ENCODE measurements at regions not wholly inside any gene's neighbourhood (a gene's known extent, or its start where the extent isn't known, plus 50 kb on each side); places are given as distances from the start of the nearest gene placed in this dataset.

DNA sequence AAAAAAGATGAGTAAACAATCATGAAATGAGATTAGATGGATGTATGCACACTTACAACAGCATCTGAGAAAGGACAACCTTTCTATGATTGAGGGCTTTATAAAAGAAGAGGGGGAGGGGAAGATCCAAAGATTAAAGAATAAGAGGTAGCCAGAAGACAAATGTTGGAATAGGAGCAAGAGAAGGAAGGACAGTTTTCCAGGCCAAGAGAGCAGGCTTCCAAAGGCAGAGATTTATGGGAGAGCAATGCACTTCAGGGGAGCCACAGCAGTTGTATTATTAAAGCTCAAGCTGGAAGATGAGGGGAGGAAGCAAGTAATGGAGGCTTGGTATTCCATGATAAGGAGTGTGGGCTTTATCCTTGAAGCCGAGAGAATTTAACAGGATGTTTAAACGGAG, 110.3 kb upstream of the PTPN13 start:
- no peak for ATAC-seq
- TF ChIP-seq ZNF8 (CRISPR knock-in tag; IDR thresholded peaks at IDR 0.05): no peak
- TF ChIP-seq ZFP3 (CRISPR knock-in tag; IDR thresholded peaks at IDR 0.05): no peak
- TF ChIP-seq ESRRG (CRISPR knock-in tag; IDR thresholded peaks at IDR 0.05): no peak
- no peak for TF ChIP-seq CREB5 (CRISPR knock-in tag; IDR thresholded peaks at IDR 0.05; ENCODE audit: low read depth)
- no peak for TF ChIP-seq ZNF70 (CRISPR knock-in tag; IDR thresholded peaks at IDR 0.05)
- no peak for TF ChIP-seq RARB (CRISPR knock-in tag; IDR thresholded peaks at IDR 0.05)
- TF ChIP-seq, protein P1, sequence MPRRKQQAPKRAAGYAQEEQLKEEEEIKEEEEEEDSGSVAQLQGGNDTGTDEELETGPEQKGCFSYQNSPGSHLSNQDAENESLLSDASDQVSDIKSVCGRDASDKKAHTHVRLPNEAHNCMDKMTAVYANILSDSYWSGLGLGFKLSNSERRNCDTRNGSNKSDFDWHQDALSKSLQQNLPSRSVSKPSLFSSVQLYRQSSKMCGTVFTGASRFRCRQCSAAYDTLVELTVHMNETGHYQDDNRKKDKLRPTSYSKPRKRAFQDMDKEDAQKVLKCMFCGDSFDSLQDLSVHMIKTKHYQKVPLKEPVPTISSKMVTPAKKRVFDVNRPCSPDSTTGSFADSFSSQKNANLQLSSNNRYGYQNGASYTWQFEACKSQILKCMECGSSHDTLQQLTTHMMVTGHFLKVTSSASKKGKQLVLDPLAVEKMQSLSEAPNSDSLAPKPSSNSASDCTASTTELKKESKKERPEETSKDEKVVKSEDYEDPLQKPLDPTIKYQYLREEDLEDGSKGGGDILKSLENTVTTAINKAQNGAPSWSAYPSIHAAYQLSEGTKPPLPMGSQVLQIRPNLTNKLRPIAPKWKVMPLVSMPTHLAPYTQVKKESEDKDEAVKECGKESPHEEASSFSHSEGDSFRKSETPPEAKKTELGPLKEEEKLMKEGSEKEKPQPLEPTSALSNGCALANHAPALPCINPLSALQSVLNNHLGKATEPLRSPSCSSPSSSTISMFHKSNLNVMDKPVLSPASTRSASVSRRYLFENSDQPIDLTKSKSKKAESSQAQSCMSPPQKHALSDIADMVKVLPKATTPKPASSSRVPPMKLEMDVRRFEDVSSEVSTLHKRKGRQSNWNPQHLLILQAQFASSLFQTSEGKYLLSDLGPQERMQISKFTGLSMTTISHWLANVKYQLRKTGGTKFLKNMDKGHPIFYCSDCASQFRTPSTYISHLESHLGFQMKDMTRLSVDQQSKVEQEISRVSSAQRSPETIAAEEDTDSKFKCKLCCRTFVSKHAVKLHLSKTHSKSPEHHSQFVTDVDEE (CRISPR knock-in tag; IDR thresholded peaks at IDR 0.05): no peak
- no peak for TF ChIP-seq BACH2 (CRISPR knock-in tag; IDR thresholded peaks at IDR 0.05; ENCODE audit: borderline replicate concordance)
- no peak for TF ChIP-seq GLIS3 (CRISPR knock-in tag; IDR thresholded peaks at IDR 0.05)
- TF ChIP-seq POU6F1 (CRISPR knock-in tag; IDR thresholded peaks at IDR 0.05; ENCODE audit: borderline replicate concordance, low read depth): no peak
- TF ChIP-seq CSRNP3 (CRISPR knock-in tag; IDR thresholded peaks at IDR 0.05): no peak
- no peak for TF ChIP-seq TCF4 (CRISPR knock-in tag; IDR thresholded peaks at IDR 0.05; ENCODE audit: borderline replicate concordance)
- no peak for TF ChIP-seq CSDC2 (CRISPR knock-in tag; IDR thresholded peaks at IDR 0.05)
- TF ChIP-seq ARNTL (CRISPR knock-in tag; IDR thresholded peaks at IDR 0.05; ENCODE audit: borderline replicate concordance, low read depth): no peak
- no peak for TF ChIP-seq ISL1 (CRISPR knock-in tag; IDR thresholded peaks at IDR 0.05)
- no peak for TF ChIP-seq ZNF565 (CRISPR knock-in tag; conservative IDR thresholded peaks at IDR 0.05; ENCODE audit: low read depth)
- no peak for TF ChIP-seq PPARA (CRISPR knock-in tag; IDR thresholded peaks at IDR 0.05; ENCODE audit: borderline replicate concordance)
- no peak for TF ChIP-seq ZFP30 (CRISPR knock-in tag; IDR thresholded peaks at IDR 0.05)
- TF ChIP-seq, protein P2, sequence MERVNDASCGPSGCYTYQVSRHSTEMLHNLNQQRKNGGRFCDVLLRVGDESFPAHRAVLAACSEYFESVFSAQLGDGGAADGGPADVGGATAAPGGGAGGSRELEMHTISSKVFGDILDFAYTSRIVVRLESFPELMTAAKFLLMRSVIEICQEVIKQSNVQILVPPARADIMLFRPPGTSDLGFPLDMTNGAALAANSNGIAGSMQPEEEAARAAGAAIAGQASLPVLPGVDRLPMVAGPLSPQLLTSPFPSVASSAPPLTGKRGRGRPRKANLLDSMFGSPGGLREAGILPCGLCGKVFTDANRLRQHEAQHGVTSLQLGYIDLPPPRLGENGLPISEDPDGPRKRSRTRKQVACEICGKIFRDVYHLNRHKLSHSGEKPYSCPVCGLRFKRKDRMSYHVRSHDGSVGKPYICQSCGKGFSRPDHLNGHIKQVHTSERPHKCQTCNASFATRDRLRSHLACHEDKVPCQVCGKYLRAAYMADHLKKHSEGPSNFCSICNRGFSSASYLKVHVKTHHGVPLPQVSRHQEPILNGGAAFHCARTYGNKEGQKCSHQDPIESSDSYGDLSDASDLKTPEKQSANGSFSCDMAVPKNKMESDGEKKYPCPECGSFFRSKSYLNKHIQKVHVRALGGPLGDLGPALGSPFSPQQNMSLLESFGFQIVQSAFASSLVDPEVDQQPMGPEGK (CRISPR knock-in tag; IDR thresholded peaks at IDR 0.05; ENCODE audit: borderline replicate concordance): no peak

GRCh38 chr4:86484241-86484640, 109.9 kb upstream of the PTPN13 start:
- no peak for ATAC-seq
- TF ChIP-seq ARNTL (CRISPR knock-in tag; IDR thresholded peaks at IDR 0.05; ENCODE audit: borderline replicate concordance, low read depth): no peak
- no peak for TF ChIP-seq ZNF70 (CRISPR knock-in tag; IDR thresholded peaks at IDR 0.05)
- TF ChIP-seq ZFP30 (CRISPR knock-in tag; IDR thresholded peaks at IDR 0.05): no peak
- no peak for TF ChIP-seq TOX (CRISPR knock-in tag; IDR thresholded peaks at IDR 0.05; ENCODE audit: borderline replicate concordance)
- TF ChIP-seq, protein P2 (CRISPR knock-in tag; IDR thresholded peaks at IDR 0.05; ENCODE audit: borderline replicate concordance): no peak
- no peak for TF ChIP-seq PPARA (CRISPR knock-in tag; IDR thresholded peaks at IDR 0.05; ENCODE audit: borderline replicate concordance)
- no peak for TF ChIP-seq ESRRG (CRISPR knock-in tag; IDR thresholded peaks at IDR 0.05)
- TF ChIP-seq ZFP3 (CRISPR knock-in tag; IDR thresholded peaks at IDR 0.05): no peak
- TF ChIP-seq ZNF8 (CRISPR knock-in tag; IDR thresholded peaks at IDR 0.05): no peak
- no peak for TF ChIP-seq BACH2 (CRISPR knock-in tag; IDR thresholded peaks at IDR 0.05; ENCODE audit: borderline replicate concordance)
- no peak for TF ChIP-seq CSDC2 (CRISPR knock-in tag; IDR thresholded peaks at IDR 0.05)
- TF ChIP-seq, protein P1 (CRISPR knock-in tag; IDR thresholded peaks at IDR 0.05): no peak
- TF ChIP-seq POU6F1 (CRISPR knock-in tag; IDR thresholded peaks at IDR 0.05; ENCODE audit: borderline replicate concordance, low read depth): no peak
- no peak for TF ChIP-seq ISL1 (CRISPR knock-in tag; IDR thresholded peaks at IDR 0.05)
- TF ChIP-seq SNAI2 (CRISPR knock-in tag; IDR thresholded peaks at IDR 0.05): no peak
- no peak for TF ChIP-seq ZNF565 (CRISPR knock-in tag; conservative IDR thresholded peaks at IDR 0.05; ENCODE audit: low read depth)
